ENCODE measurements at regions not wholly inside any gene's neighbourhood (a gene's known extent, or its start where the extent isn't known, plus 50 kb on each side); places are given as distances from the start of the nearest gene placed in this dataset.
"Not testable (repeated sequence)": the region's sequence is repeated elsewhere in the genome, so short reads cannot be mapped to it uniquely, and the experiment has no call there.

DNA sequence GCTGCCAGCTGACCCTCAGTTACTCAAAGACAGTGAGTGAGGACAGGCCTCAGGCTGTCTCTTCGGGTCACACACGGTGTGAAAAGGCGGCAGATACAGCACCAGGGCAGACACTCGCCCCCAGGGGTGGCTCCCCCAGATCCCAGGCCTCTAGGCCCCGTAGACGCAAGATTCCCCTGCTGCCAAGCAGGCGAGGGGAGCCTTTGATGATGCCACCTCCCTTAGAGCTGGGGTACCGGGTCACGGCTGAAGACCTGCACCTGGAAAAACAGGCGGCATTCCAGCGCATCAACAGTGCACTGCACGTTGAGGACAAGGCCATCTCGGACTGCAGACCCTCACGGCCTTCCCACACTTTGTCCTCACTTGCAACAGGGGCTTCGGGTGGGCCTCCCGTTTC, 147.5 kb upstream of the C1QTNF3 start:
- TF ChIP-seq, protein P1, sequence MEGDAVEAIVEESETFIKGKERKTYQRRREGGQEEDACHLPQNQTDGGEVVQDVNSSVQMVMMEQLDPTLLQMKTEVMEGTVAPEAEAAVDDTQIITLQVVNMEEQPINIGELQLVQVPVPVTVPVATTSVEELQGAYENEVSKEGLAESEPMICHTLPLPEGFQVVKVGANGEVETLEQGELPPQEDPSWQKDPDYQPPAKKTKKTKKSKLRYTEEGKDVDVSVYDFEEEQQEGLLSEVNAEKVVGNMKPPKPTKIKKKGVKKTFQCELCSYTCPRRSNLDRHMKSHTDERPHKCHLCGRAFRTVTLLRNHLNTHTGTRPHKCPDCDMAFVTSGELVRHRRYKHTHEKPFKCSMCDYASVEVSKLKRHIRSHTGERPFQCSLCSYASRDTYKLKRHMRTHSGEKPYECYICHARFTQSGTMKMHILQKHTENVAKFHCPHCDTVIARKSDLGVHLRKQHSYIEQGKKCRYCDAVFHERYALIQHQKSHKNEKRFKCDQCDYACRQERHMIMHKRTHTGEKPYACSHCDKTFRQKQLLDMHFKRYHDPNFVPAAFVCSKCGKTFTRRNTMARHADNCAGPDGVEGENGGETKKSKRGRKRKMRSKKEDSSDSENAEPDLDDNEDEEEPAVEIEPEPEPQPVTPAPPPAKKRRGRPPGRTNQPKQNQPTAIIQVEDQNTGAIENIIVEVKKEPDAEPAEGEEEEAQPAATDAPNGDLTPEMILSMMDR (conservative IDR thresholded peaks at IDR 0.05; ENCODE audit: low read depth in 2 of 2), result not testable (repeated sequence)
- not testable (repeated sequence) for TF ChIP-seq POLR2AphosphoS5 (IDR thresholded peaks at IDR 0.05; ENCODE audit: low read depth); ZNF331 (CRISPR knock-in tag; IDR thresholded peaks at IDR 0.05; ENCODE audit: low read depth); EZH2 (IDR thresholded peaks at IDR 0.05; ENCODE audit: low read depth, unreplicated experiment); EZH2phosphoT487 (IDR thresholded peaks at IDR 0.05; ENCODE audit: unreplicated experiment); JUNB (IDR thresholded peaks at IDR 0.05; ENCODE audit: unreplicated experiment); CREB1 (CRISPR knock-in tag; IDR thresholded peaks at IDR 0.05; ENCODE audit: low read depth)
- TF ChIP-seq, protein P2, sequence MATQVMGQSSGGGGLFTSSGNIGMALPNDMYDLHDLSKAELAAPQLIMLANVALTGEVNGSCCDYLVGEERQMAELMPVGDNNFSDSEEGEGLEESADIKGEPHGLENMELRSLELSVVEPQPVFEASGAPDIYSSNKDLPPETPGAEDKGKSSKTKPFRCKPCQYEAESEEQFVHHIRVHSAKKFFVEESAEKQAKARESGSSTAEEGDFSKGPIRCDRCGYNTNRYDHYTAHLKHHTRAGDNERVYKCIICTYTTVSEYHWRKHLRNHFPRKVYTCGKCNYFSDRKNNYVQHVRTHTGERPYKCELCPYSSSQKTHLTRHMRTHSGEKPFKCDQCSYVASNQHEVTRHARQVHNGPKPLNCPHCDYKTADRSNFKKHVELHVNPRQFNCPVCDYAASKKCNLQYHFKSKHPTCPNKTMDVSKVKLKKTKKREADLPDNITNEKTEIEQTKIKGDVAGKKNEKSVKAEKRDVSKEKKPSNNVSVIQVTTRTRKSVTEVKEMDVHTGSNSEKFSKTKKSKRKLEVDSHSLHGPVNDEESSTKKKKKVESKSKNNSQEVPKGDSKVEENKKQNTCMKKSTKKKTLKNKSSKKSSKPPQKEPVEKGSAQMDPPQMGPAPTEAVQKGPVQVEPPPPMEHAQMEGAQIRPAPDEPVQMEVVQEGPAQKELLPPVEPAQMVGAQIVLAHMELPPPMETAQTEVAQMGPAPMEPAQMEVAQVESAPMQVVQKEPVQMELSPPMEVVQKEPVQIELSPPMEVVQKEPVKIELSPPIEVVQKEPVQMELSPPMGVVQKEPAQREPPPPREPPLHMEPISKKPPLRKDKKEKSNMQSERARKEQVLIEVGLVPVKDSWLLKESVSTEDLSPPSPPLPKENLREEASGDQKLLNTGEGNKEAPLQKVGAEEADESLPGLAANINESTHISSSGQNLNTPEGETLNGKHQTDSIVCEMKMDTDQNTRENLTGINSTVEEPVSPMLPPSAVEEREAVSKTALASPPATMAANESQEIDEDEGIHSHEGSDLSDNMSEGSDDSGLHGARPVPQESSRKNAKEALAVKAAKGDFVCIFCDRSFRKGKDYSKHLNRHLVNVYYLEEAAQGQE (IDR thresholded peaks at IDR 0.05; ENCODE audit: unreplicated experiment), result not testable (repeated sequence)

Measured in GM23338 (cell line).